Mesothelial cell of epicardium (in vitro differentiated cells): ENCODE measurements at regions not wholly inside any gene's neighbourhood (a gene's known extent, or its start where the extent isn't known, plus 50 kb on each side); places are given as distances from the start of the nearest gene placed in this dataset.
"Not testable (repeated sequence)": the region's sequence is repeated elsewhere in the genome, so short reads cannot be mapped to it uniquely, and the experiment has no call there.

ENCODE experiments used
- DNase-seq, 2 experiments: peaks; one replicate each; pipeline ENCODE4 v3.0.0; 2021; ENCODE audit warnings: low spot score in 2 of 2; ENCODE audit not compliant: unreplicated experiment in 2 of 2
- H3K27ac Mint-ChIP-seq: 2 replicates; pipeline ENCODE4 v1.8.0; 2021; ENCODE audit warnings: mixed read lengths
- H3K27me3 Mint-ChIP-seq: 2 replicates; pipeline ENCODE4 v1.8.0; 2021; ENCODE audit warnings: low read depth, mixed read lengths
- H3K36me3 Mint-ChIP-seq: 2 replicates; pipeline ENCODE4 v1.8.0; 2021; ENCODE audit warnings: mixed read lengths
- H3K4me1 Mint-ChIP-seq: 2 replicates; pipeline ENCODE4 v1.8.0; 2021; ENCODE audit warnings: mixed read lengths
- H3K4me3 Mint-ChIP-seq: 2 replicates; pipeline ENCODE4 v1.8.0; 2021; ENCODE audit warnings: mild to moderate bottlenecking, moderate library complexity, mixed read lengths
- H3K9me3 Mint-ChIP-seq: 2 replicates; pipeline ENCODE4 v1.8.0; 2021; ENCODE audit warnings: mixed read lengths
- CTCF ChIP-seq: fragments of 200-600 bp; sonication (generic); IDR thresholded peaks from one replicate; pipeline ENCODE4 v1.5.0; 2021; ENCODE audit warnings: antibody characterized with exemption; ENCODE audit not compliant: unreplicated experiment

DNA sequence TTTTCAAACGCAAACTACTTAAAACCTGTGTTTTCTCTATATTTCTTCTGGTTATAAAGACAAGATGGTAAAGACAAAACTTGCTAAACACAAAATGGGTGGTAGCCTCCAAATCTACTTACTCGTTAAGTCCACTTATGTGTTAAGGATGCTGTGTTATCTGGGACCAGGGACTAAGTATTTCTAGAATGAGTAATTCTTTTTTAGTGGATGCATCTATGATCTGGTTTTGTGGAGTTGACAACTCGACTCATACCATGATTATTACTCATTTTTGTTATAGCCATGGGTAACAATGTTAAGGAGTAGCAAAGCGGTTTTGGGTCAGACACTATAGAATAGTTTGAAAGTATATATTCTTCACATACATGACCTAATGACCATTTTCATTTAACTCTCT lies 239.5 kb upstream of the FOXP2 start:
- peaks cover 11% of the 10 kb centered on the region for H3K9me3 Mint-ChIP-seq
- no peak overlapping the region for H3K27ac Mint-ChIP-seq
- no peaks in the 10 kb centered on the region for H3K27me3 Mint-ChIP-seq

DNA sequence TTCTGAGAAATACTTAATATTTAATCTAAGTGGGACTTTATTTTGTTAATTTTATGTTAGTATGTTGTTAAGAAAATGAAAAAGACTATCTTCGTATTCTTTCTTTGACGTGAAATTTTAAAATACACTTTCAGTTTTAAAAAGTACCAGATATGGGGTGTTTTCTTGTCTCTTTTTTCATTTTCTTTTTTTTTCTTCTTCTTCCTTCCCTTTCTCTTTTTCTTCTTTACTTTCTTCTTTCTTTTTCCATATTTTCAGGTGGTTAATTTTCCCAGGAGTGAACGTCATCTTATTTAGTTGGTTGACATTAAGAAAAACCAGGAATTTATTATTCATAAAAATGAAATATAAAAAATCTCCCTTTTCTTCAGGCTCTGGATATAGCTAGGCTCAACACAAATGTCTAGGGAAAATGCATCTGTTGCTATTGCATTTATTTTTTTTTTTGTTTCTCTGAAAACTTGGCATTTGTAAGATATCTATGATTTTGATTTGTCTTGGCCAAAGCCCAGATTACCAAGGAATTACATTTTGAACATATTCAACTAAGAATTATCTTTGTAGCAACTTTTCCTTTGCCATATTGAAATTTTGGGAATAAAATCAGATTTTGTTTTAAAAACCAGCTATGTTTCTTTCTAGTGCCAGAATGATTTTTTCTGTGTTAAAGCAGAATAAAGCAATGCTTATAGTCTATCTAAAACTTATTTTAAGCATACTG lies 241.3 kb upstream of the FOXP2 start:
- no peak overlapping the region for H3K4me3 Mint-ChIP-seq
- DNase-seq: no peak
- H3K27ac Mint-ChIP-seq: no peak overlapping the region
- TF ChIP-seq CTCF: no peak
- H3K9me3 Mint-ChIP-seq: peaks cover 26% of the 10 kb centered on the region
- H3K36me3 Mint-ChIP-seq: peaks cover 13% of the 10 kb centered on the region
- H3K4me1 Mint-ChIP-seq: no peaks in the 10 kb centered on the region
- no peaks in the 10 kb centered on the region for H3K27me3 Mint-ChIP-seq

More for the DNA sequence above, 239.5 kb upstream of the FOXP2 start:
- no peak for TF ChIP-seq CTCF
- Mint-ChIP-seq H3K4me1 (peaks cover 2% of the 10 kb centered on the region), H3K36me3 (peaks cover 5% of the 10 kb centered on the region), H3K4me3 (no peak overlapping the region)
- no peak for DNase-seq

DNA sequence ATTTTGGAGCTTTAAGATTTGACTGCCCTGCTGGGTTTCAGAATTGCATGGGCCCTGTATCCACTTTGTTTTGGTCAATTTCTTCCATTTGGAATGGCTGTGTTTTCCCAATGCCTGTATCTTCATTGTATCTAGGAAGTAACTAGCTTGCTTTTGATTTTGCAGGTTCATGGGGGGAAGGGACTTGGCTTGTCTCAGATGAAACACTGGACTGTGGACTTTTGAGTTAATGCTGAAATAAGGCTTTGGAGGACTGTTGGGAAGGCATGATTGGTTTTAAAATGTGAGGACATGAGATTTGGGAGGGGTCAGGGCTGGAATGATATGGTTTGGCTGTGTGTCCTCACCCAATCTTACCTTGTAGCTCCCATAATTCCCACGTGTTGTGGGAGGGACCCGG lies 245.2 kb upstream of the FOXP2 start:
- DNase-seq, H3K27ac Mint-ChIP-seq, H3K4me3 Mint-ChIP-seq, H3K27me3 Mint-ChIP-seq, H3K4me1 Mint-ChIP-seq: not testable (repeated sequence)
- Mint-ChIP-seq H3K36me3 (peaks cover 25% of the 10 kb centered on the region), H3K9me3 (peaks cover 40% of the 10 kb centered on the region)

GRCh38 chr7:114160925-114161324 lies 242.1 kb upstream of the PPP1R3A start:
- H3K4me3 Mint-ChIP-seq: no peak overlapping the region
- H3K9me3 Mint-ChIP-seq: peaks cover 5% of the 10 kb centered on the region
- peaks cover 3% of the 10 kb centered on the region for H3K36me3 Mint-ChIP-seq
- no peak overlapping the region for H3K27ac Mint-ChIP-seq
- no peak for DNase-seq
- no peaks in the 10 kb centered on the region for H3K27me3 Mint-ChIP-seq
- peaks cover 3% of the 10 kb centered on the region for H3K4me1 Mint-ChIP-seq
- TF ChIP-seq CTCF: no peak

DNA sequence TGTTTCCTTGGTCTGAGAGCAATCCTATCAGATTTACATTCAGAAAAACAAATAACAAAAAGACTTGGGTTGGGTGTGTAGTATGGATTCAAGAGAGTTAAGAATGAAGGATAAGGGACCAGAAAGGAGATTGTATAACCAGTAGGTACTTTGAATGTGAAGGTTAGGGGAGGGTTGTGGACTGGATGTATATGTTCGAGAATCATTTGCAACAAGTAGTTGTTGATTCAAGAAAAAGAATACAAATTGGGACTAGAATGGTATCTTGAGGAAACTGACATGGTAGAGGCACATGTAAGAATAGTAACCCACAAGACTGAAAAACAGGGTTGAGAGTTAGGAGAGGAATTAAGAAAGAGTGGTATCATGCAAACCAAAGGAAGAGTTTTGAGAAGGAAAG lies 240.0 kb upstream of the PPP1R3A start:
- Mint-ChIP-seq H3K4me1 (peaks cover 15% of the 10 kb centered on the region), H3K4me3 (no peak overlapping the region), H3K27me3 (no peaks in the 10 kb centered on the region), H3K9me3 (no peaks in the 10 kb centered on the region), H3K36me3 (no peaks in the 10 kb centered on the region), H3K27ac (no peak overlapping the region)
- DNase-seq: no peak
- no peak for TF ChIP-seq CTCF

DNA sequence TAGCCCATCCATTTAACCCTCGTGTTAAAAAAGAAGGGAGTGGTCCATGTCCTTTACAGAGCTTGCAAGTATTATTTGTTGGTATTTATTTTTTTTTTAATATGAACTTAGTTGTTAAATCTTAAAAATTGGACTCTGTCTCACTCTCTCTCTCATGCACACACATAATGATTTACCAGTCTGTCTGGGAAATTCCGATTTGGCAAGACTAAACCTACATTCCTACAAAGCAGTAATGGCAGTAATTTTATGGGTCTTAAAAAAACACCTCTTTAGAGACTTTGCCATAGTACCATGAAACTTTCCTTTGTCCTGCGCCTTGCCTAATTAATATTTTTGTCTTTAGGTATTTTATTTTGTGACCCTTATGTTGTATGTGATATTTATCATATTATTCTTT lies 239.5 kb upstream of the PPP1R3A start:
- Mint-ChIP-seq H3K9me3 (no peaks in the 10 kb centered on the region), H3K4me1 (peaks cover 20% of the 10 kb centered on the region), H3K4me3 (no peak overlapping the region), H3K27ac (no peak overlapping the region), H3K36me3 (no peaks in the 10 kb centered on the region), H3K27me3 (no peaks in the 10 kb centered on the region)
- DNase-seq: no peak
- TF ChIP-seq CTCF: no peak
